ES-I3 (cell line): ENCODE measurements at regions not wholly inside any gene's neighbourhood (a gene's known extent, or its start where the extent isn't known, plus 50 kb on each side); places are given as distances from the start of the nearest gene placed in this dataset.

Experiments
- H3K36me3 ChIP-seq: 2 replicates; pipeline ENCODE4 v1.6.1; 2013; ENCODE audit warnings: mild to moderate bottlenecking, low read length, control low read depth, moderate library complexity; ENCODE audit not compliant: insufficient read depth
- H3K4me1 ChIP-seq: 2 replicates; pipeline ENCODE4 v1.6.1; 2013; ENCODE audit warnings: mild to moderate bottlenecking, control low read depth, low read length; ENCODE audit not compliant: insufficient read depth
- H3K9ac ChIP-seq: 2 replicates; pipeline ENCODE4 v1.6.1; 2013; ENCODE audit warnings: low read depth, mild to moderate bottlenecking, low read length, moderate library complexity
- H3K9me3 ChIP-seq: 2 replicates; pipeline ENCODE4 v1.6.1; 2013; ENCODE audit warnings: mild to moderate bottlenecking, low read length, moderate library complexity; ENCODE audit not compliant: control insufficient read depth, insufficient read depth

DNA sequence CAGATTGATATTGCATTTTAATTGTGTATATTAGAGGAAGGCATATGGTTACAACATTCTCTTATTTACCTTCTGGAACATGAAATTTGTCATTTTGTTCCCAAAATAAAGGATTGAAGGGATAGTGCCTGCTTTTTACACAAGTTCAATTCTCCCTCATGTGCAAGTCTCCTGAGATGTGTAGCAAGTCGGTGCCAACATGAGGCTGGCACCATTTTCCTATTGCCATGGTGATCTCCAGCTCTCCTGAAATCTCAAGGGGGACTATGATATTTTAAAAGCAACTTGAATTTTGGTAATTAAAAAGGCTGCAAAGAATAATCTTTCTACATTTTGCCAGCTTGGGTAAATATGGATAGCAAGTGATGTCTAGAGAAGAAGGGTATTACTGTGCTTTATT, 693.3 kb upstream of the WWC1 start:
- no peaks in the 10 kb centered on the region for H3K9me3 ChIP-seq

DNA sequence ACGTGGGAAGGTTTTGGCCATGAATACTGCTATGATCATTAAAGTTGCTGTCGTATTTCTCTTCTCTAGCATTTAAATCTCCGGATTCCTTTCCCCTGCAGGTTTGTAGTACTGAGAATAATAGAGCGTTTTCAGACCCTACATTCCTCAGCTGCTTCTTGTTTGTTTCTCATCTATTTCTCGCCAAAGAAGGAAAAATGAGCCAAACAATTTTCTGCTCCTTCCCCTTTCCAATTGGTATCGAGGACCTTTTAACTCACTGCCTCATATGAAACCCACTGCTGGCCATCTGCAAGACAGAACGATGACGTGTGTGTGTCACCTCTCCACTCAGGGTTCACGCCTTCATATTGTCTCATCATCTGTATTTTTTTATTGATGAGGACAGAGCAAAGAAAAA, 689.4 kb upstream of the WWC1 start:
- no peak overlapping the region for H3K9ac ChIP-seq
- peaks cover 6% of the 10 kb centered on the region; the same call in 1 of the 2 replicates for H3K4me1 ChIP-seq
- no peaks in the 10 kb centered on the region for H3K9me3 ChIP-seq
- H3K36me3 ChIP-seq = no peaks in the 10 kb centered on the region

More for the DNA sequence above, 693.3 kb upstream of the WWC1 start:
- Histone ChIP-seq H3K36me3 (no peaks in the 10 kb centered on the region), H3K4me1 (peaks cover 9% of the 10 kb centered on the region; the same call in 1 of the 2 replicates), H3K9ac (no peak overlapping the region)

DNA sequence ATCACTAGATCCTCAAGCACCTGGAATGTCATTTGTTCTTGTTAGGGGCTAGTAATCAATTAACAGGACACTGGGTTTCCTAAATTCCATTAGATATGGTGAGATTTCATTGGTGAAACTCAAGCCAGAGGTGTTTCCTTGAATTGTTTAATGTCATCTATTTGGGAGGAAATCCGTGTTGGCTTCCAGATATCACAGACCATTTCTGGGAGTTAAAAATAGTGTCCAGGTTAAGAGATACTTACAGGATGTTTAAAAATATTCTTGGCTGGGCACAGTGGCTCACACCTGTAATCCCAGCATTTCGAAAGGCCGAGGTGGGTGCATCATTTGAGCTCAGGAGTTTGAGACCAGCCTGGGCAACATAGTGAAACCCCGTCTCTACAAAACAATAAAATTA, 688.3 kb upstream of the WWC1 start:
- Histone ChIP-seq H3K9ac (no peak overlapping the region), H3K9me3 (no peaks in the 10 kb centered on the region), H3K4me1 (peaks cover 6% of the 10 kb centered on the region; the same call in 1 of the 2 replicates), H3K36me3 (no peaks in the 10 kb centered on the region)

DNA sequence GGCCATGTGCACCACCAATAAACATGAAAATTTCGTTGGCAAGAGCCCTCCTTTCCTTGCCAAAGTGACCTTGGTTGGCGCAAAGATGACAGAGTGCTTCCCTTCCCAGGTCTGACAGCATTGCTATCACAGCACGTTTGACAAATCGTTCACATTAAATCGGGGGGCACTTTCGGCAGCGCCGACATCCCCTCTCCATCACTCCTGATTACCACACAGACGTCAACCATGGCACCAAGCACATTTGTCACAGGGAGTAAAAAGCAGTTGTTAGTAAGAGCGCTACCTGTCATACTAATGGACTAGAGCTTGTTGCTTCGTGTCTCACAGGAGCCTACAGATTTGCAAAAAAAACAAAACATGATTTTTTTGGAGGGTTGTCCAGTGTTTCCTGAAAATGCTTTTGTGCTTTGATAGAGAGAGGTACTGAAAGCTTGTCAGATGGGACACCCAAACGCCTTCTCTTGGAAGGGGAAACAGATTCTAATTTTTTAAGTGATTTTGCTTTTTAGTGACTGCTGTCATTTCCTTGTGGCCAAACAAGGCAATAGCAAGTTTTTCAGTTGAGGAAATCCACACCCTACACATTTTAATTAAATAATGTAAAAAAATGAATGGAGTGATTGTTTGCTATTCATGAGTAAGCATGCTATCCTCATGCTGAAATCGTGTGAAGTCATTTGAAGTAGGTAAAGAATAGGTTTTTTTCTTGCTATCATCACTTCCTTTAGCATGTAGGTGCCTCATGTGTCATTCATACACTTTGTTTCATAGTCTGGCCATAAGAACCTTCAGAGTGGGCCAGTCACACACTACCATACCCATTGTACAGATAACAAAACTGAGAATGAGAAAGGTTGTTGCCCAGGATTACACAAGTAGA, 682.8 kb upstream of the WWC1 start:
- Histone ChIP-seq H3K9ac (no peak overlapping the region), H3K9me3 (no peaks in the 10 kb centered on the region), H3K4me1 (no peaks in the 10 kb centered on the region), H3K36me3 (no peaks in the 10 kb centered on the region)

DNA sequence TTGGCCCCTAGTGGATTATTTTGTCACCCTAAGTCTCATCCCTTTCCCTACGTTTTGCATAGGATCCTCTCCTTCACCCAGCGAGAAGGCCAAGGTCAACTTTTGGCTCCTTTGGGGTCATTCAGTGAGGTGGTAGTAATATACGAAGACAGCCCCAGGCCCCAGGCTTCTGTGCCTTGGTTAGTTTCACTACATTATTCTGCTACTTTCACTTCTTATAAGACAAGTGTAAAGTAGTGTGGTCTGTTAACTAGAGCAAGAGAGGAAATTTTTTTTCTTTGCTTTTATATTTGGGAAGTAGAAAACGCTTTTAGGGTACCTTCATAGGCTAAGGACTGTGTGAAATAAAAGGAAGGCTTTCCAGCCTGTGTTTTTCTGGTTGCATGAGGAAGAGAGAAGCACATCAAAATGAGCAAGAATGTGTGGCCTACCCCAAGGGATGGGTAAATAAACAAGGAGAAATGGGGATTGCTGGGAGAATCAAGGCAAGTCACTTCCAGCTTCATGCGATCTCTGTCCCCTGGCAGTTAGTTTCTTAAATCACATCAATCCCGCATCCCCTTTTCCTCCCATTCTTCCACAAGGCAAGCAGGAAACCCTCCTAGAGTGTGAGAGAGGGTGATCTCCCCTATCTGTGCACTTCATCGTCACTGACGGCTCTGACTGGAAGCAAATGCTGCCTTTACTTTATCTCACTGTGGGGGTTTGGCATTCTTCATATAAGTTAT, 677.0 kb upstream of the WWC1 start:
- H3K9ac ChIP-seq = no peak overlapping the region

DNA sequence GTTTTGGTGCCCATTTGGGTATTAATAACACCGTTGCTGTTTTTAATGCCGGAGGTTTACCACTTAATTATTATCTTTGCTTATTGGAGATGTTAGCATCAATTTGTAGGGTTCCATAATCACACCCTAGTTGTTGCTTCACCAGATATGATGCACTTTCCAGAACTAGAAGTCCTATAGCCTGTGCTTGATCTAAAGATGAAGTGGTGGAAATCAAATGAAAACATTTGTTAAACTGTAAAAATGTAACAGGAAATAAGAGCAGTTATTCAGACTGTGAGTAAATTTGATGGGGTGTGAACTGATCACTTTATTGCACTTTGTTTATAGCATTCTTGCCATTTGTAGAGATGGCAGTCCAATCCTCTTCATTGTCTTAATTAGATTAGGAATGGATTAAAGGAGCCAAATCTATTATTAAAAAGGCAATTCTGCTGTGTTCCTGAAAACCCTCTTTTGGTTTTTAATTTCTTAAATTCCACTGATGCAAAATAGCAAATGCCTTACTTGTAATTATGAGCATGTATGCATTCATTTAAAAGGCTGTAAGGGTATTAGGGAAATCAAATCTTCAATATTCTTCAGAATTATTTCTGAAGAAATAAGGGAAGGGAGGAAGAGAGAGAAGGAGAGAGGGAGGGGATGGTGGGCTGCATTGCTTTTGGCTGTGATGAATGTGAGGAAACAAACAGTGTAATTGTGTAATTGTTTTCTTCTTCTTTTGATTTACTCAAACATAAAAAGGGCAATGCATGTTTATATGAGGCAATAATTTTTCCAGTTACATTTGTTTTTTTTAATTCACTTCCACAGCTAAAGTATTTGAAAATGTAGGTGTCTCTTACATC, 675.2 kb upstream of the WWC1 start:
- H3K36me3 ChIP-seq = no peaks in the 10 kb centered on the region
- no peaks in the 10 kb centered on the region for H3K9me3 ChIP-seq
- H3K9ac ChIP-seq = no peak overlapping the region
- H3K4me1 ChIP-seq = peaks cover 6% of the 10 kb centered on the region; the same call in 1 of the 2 replicates

More for the DNA sequence above, 677.0 kb upstream of the WWC1 start:
- no peaks in the 10 kb centered on the region for H3K36me3 ChIP-seq
- H3K9me3 ChIP-seq = no peaks in the 10 kb centered on the region
- H3K4me1 ChIP-seq = peaks cover 6% of the 10 kb centered on the region; the same call in 1 of the 2 replicates

DNA sequence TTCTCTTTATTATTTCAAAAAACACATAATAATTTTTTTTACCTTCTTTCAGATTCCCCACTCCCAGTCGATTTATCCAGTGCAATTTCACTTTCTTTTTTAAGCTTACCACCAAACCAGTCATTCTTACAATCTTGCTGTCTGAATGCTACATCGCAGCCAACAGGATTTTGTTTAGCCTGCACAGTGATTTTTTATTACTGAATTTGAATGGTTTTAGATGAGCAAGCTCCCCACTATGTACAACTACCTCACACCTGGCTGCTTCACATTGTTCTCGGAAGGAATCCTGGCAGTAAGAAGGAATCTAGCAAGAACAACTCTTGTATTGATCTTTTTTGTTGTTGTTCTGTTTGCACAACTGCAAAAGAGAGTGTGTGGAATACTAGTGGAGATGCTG, 668.1 kb upstream of the WWC1 start:
- H3K36me3 ChIP-seq = no peaks in the 10 kb centered on the region
- no peak overlapping the region for H3K9ac ChIP-seq
- no peaks in the 10 kb centered on the region for H3K9me3 ChIP-seq
- H3K4me1 ChIP-seq = 0 out of 2 replicates have a peak, but pooled peaks cover 2% of the 10 kb centered on the region

DNA sequence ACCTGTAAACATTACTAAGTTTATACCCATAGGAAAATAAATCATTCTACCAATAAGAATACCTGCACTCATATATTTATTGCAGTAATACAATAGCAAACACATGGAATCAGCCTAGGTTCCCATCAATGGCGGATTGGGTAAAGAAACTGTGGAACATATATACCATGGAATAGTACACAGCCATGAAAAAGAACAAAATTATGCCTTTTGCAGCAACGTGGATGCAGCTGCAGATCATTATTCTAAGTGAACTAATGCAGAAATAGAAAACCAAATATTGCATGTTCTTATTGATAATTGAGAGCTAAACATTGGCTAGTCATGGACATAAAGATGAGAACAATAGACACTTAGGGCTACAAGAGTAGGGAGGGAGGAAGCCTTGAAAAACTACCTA, 667.4 kb upstream of the WWC1 start:
- Histone ChIP-seq H3K9ac (no peak overlapping the region), H3K36me3 (no peaks in the 10 kb centered on the region), H3K9me3 (no peaks in the 10 kb centered on the region), H3K4me1 (0 out of 2 replicates have a peak, but pooled peaks cover 2% of the 10 kb centered on the region)

DNA sequence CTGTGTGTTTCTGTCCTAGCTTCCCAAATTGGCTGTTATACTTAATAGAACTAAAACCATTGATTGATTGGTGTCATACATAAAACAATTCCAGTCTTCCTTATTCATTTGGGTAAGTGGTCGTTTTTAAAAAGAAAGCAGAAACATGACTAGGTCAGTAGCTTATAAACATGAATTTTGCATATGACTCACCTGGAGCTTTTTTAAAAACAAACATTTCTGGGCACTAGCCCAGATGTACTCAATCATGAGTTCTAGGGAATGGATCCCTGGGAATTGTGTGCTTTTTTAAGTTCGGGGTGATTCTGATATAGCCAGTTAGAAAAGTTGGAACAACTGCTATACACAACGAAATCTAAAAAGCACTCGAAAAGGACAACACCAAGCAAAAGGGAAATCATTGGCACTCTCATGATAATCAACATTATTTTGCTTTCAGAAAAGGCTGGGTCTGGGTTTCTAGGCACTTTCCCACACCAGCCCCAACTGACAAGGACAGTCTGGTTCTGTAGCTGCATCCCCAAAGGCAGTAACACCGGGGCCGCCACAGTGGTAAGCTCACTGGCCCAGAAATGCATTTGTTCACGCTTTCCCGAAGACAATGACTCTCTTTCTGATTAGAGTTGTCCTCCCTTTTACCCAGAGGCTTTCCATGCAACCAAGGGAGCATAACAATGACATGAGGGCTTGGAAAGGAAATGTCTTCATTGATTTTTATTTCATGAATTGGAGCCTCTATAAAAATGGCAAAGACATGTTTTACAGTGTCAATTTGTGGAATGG, 664.9 kb upstream of the WWC1 start:
- H3K36me3 ChIP-seq = no peaks in the 10 kb centered on the region
- no peak overlapping the region for H3K9ac ChIP-seq
- H3K9me3 ChIP-seq = no peaks in the 10 kb centered on the region
- 0 out of 2 replicates have a peak, but pooled peaks cover 2% of the 10 kb centered on the region for H3K4me1 ChIP-seq

DNA sequence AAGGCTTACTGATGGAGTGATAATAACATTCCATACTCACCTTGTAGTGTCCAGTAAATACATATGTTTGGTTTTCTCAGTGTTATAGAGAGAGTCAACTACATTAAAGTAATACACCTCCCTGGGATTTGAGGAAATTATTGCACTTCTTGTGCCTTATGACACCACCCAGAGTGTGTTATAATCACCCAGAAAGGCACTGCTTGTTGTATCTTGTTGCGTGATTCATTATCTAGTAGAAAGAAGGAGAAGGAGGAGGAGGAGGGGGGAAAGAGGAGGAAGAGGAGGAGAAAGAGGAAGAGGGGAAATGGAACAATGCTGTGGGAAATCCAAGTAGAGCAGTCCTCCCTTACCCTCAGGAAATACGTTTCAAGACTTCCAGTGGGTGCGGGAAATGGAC, 661.8 kb upstream of the WWC1 start:
- H3K36me3 ChIP-seq = no peaks in the 10 kb centered on the region
- no peak overlapping the region for H3K9ac ChIP-seq
- peaks cover 10% of the 10 kb centered on the region for H3K4me1 ChIP-seq
- no peaks in the 10 kb centered on the region for H3K9me3 ChIP-seq

DNA sequence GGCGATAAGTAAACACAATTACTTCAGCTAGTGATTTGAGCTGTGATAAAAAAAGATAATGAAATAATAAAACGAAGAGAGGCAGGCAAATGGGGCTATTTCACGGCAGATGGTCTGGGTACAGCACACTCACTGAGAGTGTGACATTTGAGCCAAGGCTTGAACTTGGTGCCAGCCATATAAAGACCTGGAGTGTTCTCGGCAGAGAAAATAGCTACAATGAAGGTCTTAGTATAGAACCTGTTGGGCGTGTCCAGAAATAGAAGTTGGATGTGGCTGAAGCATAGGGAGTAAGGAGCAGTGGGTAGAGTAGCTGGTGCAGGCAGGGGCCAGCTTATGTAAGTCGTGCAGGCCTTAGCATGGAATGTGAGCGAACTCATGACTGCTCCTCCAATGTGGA, 660.3 kb upstream of the WWC1 start:
- Histone ChIP-seq H3K9me3 (no peaks in the 10 kb centered on the region), H3K9ac (no peak overlapping the region), H3K36me3 (no peaks in the 10 kb centered on the region), H3K4me1 (peaks cover 10% of the 10 kb centered on the region)

DNA sequence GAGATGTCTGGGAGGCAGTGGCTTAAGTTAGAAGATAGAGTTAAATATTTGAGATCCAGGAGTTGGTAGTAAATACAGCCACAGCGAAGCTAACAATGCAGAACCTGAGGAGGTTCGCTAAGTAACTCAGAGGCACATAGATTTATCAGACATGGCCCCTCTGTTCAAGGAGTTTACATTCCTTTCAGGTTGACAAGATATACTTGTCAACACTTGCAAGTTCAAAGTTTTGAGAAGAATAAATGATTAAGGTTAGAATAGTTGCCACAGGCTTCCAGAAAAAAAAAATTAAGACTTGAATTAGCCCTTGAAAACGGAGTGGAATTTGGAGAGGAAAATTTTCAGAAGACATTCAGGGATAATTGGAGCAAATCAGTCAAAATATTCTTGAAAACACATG, 658.3 kb upstream of the WWC1 start:
- Histone ChIP-seq H3K9me3 (no peaks in the 10 kb centered on the region), H3K4me1 (peaks cover 8% of the 10 kb centered on the region), H3K36me3 (no peaks in the 10 kb centered on the region), H3K9ac (no peak overlapping the region)

DNA sequence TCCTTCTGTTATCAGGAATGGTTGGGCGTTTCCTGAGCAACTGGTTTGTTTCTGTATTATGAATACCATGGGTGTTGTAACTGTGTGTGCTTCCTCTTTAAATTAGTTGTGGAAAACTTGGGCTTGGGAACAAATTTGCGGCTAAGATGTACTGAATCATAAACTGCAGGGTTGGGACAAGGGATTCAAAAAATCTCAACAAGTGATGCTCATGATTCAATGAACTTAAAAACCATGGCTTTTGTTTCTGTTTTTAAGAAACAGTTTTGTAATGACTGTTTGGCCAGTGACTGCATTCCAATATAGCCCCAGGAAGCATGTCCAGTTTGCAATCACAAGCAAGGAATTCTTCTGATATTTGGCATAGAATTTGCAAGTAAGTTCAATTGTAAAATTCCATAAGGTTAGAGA, 657.5 kb upstream of the WWC1 start:
- Histone ChIP-seq H3K36me3 (no peaks in the 10 kb centered on the region), H3K9ac (no peak overlapping the region), H3K4me1 (peaks cover 8% of the 10 kb centered on the region), H3K9me3 (no peaks in the 10 kb centered on the region)
